NCI-H526 (cell line): ENCODE measurements at regions not wholly inside any gene's neighbourhood (a gene's known extent, or its start where the extent isn't known, plus 50 kb on each side); places are given as distances from the start of the nearest gene placed in this dataset.
"Not testable (repeated sequence)": the region's sequence is repeated elsewhere in the genome, so short reads cannot be mapped to it uniquely, and the experiment has no call there.

Experiments used
- DNase-seq, 2 experiments: peaks; one replicate each; lab custom pipeline; 2025; lab: John Stamatoyannopoulos, UW

DNA sequence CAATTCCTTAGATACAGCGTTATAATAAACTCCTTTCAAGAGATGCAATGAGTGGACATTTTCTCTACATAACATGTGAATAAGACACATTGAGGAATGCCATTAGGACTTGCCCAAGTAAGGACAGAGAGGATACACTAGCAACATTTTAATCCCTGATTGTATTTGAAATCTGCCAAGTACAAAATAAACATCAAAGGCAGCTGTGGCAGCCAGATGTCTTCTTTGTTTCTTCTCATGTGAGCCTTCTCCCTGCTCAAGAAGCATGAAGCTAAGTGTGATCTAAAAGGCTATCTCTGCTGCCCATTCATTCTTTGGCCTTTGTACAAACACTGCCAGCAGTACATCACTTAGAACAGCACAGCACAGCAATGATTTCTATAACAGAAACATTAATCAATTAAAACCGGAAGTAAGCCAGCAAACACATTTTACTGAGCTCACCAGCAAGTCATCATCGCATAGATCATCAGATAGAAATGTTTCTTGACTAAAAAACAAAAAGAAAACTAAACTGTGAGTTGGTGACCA, 364.0 kb downstream of the CNTN6 start:
- DNase-seq = no peak

DNA sequence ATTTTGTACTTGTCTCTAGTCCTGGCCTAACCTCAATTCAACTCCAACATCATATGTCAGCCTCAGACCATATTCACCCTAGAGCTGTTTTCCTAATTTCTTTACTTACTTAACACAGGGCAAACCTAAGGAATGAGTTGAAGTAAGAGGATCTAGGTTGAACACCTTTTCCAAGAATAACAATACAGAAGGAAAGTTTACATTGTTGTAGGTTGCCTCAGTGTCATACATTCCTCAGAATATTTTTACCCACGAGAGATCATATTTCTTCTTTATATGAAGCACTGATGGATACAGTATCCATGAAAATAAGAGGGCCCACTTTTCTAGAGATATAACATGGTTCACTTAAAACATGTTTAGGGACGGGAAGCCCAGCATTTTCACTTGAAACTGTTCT, 369.5 kb downstream of the CNTN6 start:
- DNase-seq = no peak

DNA sequence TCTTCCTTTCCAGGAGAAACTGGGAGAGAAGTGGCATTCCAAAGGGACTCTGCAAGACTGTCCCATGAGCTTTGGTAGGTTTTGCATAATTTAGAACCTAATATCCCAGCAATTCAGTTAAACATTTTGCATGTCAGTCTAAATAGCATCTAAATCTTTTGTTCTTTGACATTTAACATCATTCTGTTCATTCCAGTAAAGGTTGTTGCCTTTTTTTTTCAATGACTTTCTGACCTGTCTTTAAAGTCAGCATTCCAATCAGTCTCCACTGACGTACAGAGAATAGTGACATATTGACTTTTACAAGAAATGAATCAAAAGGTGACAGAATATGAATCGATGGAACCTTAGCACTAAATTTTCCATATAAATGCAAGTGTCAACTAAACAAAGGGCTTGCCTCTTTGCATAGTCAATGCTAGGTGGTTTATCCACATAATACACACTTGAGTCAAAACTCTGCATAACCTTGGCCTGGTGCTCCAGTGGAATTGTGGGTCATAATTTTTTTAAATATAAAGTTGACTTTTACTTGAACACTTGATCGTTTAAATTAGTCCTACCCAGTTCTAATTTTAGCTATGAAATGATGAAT, 370.1 kb downstream of the CNTN6 start:
- no peak for DNase-seq

DNA sequence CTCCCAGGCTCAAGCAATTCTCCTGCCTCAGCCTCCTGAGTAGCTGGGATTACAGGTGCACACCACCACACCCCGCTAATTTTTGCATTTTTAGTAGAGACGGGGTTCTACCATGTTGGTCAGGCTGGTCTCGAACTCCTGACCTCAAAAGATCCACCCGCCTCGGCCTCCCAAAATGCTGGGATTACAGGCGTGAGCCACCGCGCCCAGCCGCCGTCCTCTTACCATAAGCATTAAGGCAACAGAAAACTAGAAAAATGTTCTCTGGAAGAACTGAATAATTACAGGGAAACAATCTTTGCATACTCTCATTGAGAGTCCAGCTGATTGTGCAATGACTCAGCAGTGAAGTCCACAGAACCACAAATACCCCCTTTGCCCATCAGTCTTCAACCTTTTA, 372.3 kb downstream of the CNTN6 start:
- DNase-seq = not testable (repeated sequence)

DNA sequence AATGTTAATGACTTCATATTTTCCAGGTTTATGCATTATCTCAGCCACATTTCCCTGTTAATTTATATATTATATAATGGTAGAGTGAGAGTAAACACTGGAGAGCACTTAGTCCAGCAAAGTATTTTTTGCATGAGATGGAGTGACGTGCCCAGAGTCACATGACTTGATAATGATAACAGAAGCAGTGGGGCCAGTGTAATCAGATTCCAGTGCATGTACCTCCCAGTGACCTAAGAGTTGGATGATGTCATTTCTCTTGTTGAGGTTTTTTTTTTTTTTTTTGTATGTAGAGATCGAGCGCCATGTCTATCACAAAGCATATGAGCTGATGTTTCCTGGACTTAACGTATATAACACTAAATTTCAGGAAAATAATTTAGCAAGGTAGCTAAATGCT, 375.3 kb downstream of the CNTN6 start:
- DNase-seq = no peak

DNA sequence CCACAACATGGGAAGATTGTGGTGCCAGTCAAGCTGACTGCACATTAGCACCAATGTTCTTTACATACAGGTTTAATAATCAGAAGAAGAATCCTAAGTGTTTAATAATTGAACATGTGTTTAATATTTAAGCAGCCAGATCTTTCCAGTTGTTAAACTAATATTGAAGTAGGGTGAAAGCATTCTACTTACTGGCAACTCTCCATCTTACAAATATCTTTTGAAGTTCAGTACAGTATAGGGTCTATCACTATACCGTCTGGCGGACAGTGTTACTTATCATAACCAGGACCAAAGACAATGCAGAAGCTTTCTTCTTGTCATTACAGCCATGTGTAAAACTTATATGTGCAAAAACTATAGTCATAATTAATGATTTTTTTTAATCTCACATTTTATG, 376.4 kb downstream of the CNTN6 start:
- no peak for DNase-seq

DNA sequence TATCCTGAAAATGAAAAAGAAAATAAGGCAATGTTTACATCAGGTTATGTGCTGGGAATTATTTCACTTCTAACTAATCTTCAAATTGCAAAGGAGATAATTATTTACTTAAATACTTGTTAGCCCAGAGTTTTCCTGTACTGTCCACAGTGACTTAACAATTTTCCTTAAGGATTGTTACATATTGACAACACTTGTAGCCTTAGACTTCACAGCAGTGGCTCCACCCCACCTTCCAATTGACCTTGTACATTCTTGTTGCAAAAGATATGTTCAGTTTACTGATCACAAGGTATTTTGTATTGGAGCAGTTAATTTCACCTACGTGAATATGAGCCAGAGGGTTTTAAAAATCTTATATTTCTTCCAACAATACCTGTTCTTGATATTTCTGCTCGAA, 376.9 kb downstream of the CNTN6 start:
- DNase-seq = no peak

DNA sequence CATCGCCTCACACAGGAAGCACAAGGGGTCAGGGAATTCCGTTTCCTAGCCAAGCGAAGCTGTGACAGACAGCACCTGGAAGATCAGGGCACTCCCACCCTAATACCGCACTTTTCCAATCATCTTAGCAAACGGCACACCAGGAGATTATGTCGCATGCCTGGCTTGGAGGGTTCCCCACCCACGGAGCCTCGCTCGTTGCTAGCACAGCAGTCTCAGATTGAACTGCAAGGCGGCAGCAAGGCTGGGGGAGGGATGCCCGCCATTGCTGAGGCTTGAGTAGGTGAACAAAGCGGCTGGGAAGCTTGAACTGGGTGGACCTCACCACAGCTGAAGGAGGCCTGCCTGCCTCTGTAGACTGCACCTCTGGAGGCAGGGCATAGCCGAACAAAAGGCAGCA, 384.8 kb downstream of the CNTN6 start:
- DNase-seq = no peak

DNA sequence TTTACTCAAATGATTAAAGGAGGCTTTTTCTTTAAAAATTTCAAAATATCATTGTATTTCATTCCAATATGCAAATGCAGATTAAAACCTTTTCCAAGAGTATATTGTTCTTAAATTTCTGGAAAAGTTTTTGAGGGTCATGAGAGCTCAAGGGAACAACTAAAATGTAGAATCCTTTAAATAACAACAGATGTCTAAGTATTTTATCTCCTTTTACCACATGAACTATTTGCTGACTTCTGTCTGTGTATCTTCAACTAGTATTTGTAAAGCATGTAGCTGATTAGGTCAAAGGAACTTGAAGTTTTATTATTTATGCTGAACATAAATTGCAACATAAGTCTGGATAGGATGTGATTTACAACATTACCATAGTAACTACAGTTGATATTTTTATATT, 402.6 kb downstream of the CNTN6 start:
- no peak for DNase-seq

DNA sequence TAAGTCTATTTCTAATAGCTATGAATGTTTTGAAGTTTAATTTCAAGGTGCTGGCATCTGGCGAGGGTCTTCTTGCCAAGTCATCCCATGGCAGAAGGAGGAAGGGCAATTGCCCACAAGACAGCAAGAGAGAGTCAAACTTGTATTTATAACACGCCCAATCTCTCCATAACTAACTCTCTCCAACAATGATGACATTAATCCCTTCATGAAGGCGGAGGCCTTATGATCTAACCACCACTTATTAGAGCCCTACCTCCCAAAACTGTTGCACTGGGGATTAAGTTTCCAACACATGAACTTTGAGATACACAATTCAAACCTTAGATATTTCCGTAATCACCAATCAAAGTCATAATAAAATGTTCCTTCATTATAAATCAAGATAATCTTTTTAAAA, 406.9 kb downstream of the CNTN6 start:
- no peak for DNase-seq

DNA sequence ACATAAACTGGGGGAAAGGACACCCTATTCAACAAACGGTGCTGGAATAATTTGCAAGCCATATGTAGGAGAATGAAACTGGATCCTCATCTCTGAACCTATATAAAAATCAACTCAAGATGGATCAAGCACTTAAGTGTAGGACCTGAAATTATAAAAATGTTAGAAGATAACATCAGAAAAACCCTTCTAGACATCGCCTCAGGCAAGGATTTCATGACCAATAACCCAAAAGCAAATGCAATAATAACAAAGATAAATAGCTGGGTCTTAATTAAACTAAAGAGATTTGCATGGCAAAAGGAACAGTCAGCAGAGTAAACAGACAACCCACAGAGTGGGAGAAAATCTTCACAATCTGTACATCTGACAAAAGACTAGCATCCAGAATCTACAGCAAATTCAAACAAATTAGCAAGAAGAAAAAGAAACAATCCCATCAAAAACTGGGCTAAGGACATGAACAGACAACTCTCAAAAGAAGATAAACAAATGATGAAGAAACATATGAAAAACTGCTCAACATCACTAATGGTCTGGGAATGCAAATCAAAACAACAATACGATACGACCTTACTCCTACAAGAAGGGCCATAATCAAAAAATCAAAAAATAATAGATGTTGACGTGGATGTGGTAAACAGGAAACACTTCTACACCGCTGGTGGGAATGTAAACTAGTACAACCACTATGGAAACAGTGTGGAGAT, 408.7 kb downstream of the CNTN6 start:
- peak; percentile 14 to 31 for DNase-seq

DNA sequence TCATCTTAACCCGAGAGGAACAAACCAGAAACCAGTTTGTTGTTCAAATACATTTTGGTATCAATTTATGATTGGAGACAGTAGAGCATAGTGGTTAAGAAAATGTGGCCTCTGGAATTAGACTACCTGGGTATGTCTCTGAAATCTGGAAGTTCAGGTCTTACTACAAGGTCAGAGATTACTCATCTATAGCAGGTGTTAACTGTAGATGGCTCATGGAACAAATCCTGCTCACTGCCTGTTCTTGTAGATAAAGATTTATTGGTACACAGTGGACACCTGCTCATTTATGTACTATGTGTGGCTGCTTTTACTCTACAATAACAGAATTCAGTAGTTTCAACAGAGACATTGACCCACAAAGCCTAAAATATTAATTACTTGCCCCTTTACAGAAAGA, 413.3 kb downstream of the CNTN6 start:
- DNase-seq = no peak

DNA sequence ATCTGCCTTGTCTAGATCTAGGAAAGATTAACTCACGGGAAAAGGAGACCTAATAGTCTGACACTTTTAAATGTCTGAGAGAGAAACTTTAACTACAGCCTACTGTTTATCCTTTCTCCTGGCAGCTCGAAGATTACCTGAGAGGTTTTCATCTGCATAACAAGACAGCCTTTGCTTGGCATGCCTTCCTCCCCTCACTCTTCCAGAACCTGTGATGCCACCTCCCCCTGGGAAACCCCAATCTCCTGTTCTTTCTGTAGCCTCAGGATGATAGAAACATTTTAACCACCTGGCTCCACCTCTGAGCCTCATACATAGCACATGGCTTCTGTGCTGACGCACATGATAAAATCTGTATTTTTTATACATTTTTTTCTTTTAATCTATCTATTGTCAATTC, 420.8 kb downstream of the CNTN6 start:
- DNase-seq = no peak

DNA sequence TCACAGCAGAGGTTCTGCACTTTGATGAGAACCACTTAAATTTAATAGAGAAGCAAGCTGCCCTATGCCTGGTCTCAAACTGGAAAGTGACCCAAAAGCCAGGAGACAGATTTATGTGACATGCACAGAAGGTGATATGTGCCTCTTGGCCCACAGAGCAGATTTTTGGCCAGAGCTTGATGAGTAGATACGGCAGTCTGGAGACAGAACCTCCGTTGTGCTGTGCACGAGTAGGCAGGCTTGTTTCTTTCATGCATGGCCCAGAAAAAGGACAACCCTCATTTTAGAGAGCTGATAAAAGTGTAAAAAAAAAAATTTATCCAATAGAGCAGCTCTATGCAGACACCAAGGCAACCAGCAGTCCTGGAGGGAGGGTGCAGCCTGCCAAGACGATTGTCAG, 423.1 kb downstream of the CNTN6 start:
- no peak for DNase-seq

DNA sequence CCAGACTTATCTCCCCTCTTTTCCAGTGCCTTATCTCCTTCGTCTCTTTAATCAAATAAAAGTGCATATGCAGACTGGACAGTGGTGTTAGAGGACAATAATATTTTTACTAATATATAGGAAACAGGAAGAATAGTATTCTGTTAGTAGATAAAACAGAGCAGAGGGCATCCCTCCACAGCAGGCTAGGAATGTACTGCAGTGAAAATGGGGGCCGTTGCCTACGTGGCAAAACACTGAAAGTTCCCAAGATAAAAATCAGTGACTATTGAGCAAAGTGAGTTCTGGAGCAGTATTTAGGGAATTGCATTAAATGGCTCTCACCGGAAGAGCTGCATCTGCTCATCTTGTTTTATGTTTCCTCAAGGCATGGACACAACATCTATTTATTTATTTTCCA, 435.0 kb downstream of the CNTN6 start:
- DNase-seq = no peak

DNA sequence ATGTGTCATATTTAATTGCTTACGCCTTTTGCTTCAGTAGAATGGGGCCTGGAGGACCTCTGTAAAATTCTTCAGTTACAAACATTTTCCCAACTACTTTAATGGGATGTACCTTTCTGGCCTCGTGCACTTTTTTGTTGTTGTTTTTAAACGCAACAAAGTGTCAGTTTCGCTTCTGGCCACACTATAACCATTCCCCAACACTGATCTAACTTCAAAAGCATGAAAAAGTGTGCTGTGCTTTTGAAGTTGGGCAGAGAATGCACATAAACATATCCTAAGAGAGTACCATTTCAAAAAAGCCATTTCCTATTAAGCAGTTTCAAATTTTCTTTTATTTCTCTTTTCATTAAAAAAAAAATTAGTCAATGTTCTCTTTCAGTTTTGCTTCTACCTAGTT, 435.8 kb downstream of the CNTN6 start:
- DNase-seq = no peak

DNA sequence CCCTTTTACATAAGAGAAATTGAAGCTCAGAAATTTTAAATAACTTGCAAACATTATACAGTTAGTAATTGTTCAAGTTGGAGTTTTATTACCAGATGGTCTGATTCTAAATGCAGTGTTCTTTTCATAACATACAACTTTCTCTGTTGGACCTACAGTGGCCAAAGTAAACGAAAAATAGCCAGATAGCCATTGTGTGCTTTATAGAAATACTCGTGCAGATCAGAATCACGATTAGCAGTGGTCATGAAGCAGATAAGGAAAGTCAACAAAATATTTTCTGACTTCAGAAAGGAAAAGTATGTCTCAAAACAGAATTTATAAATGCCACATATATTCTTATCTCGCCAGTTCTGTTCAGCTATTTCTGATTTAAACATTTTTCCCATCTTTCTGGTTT, 436.9 kb downstream of the CNTN6 start:
- DNase-seq = no peak

DNA sequence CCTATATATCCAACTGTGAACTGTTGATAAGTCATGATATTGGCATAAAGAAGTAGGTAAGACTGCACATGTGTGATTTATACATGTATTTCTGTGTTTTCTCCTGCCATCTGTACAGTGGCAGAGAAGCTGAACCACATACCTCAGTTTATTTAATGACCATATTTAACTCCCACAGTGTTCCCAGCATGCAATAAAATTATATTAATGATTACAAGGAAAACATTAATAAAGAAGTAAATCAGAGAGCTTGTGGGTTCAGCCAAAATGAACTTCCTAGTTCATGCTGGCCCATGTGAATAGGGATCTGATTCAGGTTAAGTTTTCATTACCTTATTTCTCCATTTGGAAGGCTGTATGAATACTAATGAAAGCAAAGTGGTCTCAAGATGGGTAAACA, 439.2 kb downstream of the CNTN6 start:
- DNase-seq = no peak

DNA sequence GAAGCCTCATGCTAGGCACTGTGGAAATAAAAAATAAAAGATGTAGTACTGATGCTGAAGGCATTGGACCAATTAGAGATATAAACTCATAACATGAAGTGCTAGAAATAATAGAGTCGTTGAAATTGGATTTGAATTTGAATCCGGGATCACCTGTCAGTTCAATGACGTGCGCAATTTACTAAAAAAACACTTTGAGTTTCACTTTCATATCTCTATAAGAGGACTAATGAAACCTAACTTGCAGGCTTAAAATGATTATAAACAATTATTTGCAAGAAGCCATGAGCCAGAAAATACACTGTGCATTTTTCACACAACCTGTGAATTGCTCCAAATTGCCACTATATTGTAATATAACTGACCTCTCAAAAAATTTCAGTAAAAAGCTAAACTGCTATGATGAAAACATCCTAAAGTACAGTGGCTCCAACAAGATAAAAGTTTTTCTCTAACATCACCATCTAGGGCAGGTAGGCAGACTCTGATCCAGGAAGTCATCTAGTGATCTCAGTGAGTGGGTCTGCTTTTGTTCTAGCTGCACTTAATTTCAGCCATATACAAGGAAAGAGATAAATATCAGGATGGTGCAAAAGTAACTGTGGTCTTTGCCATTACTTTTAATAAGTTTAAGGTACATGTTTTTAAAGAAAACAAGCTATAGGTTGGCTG, 440.2 kb downstream of the CNTN6 start:
- no peak for DNase-seq

DNA sequence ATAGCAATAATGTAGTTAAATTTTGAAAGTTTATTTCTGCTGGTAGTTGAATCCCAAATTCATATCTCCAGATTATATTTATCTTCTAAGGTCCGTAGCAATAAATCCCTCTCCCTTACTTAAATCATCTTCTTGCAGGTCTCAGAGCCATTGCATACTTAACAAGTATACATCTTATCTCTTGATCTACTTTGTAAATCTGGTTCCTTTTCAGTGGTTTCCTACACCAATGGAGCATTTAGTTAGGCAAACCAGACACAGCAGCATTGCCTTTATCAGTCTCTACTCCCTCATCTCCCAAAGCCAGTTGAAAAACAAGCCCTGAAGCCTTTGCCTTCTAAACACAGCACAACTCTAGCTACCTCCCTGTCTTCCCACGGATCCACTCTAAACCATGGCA, 440.9 kb downstream of the CNTN6 start:
- no peak for DNase-seq

DNA sequence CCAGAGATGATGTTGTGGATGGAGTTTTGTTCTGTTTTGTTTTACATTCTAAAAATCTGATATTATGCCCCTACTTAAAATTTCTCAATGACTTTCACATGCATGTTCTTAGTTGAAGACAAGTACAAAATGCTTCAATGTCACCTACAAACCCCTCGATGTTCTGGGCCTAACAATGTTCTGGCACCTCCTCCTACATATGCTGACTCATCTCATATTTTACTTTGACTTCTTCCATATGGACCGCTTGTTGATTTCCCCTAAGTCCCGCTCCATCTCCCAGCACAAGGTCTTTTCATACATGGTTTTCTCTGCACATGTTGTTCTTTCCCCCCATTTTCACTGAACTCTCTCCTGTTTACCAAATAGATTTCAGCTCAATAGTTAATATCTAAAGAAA, 441.4 kb downstream of the CNTN6 start:
- DNase-seq = no peak

DNA sequence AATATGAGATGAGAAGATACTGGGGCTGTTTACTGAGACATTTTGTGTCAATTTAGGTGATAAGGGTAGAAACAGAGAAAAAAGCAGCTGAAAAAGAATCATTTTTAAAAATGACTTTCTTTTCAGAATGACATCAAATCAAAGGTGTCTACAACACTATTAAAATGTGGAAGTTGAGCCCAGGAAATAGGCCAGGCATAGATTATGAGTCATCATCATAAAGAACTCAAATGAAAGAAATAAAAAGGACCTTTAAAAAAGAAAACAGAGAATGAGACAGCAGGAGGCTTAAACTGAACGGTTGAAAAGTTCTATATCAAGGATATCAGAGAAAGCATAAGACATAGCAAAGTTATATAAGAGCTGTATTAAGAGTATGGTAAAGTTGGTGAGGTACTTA, 442.5 kb downstream of the CNTN6 start:
- DNase-seq = no peak

DNA sequence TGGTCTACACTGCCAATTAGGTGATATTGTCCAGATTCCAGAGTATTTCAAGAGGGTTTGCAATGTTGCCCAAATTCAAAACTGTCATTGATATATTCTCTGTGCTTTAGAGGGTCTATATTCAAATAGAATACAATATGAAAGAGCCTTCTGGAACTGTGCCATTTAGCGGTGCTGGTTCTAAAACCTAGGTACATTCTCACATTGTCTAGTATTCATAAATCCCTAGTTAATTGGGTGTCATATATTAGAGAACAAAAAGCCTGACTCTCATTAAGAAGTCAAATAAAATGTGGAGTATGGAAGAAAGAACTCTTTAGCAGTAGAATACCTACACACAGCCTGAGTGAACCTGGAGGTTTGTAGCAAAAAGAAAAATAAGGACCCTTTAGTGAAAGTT, 447.9 kb downstream of the CNTN6 start:
- no peak for DNase-seq
